Stimulated activated CD4-positive, alpha-beta T cell treated with anti-CD3 and anti-CD28 coated beads, Interleukin-12 subunit alpha, Interleukin-12 subunit beta, amount 100 ng/mL, for 48 hours (primary cell): ENCODE measurements at regions not wholly inside any gene's neighbourhood (a gene's known extent, or its start where the extent isn't known, plus 50 kb on each side); places are given as distances from the start of the nearest gene placed in this dataset.

Experiments
- DNase-seq, 3 donors: peaks; one replicate each; pipeline ENCODE4 v3.0.0-alpha.2; 2020; ENCODE audit warnings: low read depth in 2 of 3, low spot score in 1 of 3

DNA sequence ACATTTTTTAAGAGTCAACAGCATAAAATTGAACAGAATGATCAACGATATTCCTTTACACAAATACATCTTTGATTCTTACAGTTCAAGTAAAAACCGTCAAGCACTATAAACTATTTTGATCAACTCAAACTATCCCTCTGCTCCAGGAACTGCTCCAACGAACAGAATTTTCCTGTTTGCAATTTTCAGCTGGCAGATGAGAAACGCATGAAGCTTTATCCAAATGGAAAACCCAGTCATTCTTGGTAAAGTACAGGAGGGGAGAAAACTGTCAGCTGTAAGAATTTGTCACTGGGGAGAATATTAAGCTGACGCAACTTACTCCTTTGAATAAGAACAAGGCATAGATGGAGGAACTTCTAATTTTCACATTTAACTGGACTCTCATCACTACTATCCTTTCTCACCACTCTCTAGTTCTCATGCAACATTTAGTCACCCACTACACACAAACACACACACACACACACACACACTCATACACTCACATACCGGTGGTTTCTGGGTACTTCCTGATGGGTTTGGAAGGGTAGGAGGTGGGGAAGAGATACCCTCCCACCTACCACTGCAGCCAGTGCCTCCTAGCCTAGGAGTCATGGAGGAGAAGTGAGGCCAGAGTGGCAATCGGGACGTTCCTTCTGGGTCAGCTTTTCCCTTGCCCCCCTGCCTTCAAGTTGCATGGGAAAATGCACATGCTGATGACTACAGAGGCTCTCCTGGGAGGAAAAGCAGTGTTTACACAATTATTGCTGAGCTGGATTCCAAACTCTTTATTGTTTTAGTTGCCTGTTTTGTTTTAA is 54.0 kb upstream of the SPATS2L start:
- DNase-seq = no peak

DNA sequence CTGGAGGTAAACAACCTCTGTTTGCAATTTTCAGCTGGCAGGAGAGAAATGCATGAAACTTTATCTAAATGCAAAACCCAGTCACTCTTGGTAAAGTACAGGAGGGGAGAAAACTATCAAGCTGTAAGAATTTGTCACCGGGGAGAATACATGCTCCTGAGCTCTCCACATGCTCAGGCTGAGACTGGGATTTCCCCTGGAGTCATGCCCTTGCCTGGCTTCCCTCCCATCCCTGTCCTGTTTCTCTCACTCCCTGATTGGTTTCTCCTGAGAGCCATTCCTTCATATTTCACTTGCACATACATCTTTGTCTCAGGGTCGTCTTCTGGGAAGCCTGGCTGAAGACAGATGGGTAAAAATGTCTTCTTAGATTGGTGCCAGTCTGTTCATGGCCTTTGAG is 52.9 kb upstream of the SPATS2L start:
- DNase-seq = no peak

DNA sequence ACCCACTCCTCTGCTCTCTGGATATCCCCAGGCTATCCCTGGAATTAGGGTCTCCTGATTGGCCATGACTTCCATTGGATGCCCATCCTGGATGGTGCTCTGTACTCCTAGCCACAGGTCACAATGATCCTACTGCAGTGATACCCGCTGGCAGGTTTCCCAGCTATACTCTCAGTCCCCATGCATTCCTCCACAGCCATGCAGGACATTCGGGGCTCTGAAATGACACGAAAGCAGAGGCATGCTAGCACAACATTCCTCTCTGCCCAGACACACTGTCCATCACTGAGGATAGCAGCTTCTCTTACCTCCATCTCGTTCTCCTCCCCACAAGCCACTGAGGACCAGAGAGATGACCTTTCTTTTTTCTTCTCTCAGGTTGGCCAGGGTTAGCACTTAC is 51.7 kb upstream of the SPATS2L start:
- DNase-seq = no peak

DNA sequence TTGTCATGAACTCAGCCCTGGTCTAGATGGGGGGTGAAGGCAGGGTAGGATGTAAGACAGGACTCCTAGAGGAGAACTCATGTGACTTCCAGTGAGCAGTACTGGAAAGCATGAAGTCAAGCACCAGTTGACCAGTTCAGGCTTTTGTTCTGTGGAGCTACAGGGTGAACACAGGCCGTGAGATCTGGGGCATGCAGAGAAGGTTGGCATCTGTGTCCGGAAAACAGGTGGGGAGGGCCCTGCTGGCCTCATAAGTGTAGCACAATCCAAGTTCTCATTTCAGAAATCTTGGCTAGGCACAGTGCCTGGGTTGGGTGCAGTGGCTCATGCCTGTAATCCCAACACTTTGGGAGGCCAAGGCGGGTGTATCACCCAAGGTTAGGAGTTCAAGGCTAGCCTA is 50.9 kb upstream of the SPATS2L start:
- DNase-seq = no peak
